HG03280 (cell line): ENCODE measurements at regions not wholly inside any gene's neighbourhood (a gene's known extent, or its start where the extent isn't known, plus 50 kb on each side); places are given as distances from the start of the nearest gene placed in this dataset.
"Not testable (repeated sequence)": the region's sequence is repeated elsewhere in the genome, so short reads cannot be mapped to it uniquely, and the experiment has no call there.

Source experiments
- ATAC-seq: cut with Tn5 transposase; IDR thresholded peaks from one replicate; pipeline ENCODE4 v1.9.1; 2021; ENCODE audit warnings: mild to moderate bottlenecking, moderate library complexity; ENCODE audit not compliant: unreplicated experiment

DNA sequence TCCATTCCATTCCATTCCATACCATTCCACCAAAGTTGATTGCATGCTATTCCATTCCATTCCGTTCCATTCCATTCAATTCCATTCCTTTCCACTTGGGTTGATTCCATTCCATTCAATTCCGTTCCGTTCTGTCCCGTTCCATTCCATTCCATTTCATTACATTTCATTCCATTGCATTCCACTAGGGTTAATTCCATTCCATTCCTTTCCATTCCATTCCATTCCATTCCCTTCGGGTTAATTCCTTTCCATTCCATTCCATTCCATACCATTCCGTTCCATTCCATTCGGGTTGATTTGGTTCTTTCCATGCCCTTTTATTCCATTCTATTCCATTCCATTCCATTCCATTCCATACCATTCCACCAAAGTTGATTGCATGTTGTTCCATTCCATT is 131.9 kb downstream of the CWH43 start:
- not testable (repeated sequence) for ATAC-seq

DNA sequence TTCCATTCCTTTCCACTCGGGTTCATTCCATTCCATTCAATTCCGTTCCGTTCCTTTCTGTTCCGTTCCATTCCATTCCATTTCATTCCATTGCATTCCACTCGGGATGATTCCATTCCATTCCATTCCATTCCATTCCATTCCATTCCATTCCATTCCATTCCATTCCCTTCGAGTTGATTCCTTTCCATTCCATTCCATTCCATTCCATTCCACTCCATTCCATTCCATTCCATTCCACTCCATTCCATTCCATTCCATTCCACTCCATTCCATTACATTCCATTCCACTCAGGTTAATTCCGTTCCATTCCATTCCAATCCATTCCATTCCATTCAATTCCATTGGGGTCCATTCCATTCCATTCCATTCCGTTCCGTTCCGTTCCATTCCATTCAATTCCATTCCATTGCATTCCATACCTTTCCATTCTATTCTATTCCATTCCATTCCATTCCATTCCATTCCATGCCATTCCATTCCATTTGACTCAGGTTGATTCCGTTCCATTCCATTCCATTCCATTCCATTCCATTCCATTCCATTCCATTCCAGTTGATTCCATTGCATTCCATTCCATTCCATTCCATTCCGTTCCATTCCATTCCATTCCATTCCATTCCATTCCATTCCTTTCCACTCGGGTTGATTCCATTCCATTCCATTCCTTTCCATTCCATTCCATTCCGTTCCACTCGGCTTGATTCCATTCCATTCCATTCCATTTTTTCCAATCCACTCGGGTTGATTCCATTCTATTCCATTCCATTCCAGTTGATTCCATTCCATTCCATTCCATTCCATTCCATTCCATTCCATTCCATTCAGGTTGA is 132.5 kb downstream of the CWH43 start:
- peak; percentile 55 for ATAC-seq

DNA sequence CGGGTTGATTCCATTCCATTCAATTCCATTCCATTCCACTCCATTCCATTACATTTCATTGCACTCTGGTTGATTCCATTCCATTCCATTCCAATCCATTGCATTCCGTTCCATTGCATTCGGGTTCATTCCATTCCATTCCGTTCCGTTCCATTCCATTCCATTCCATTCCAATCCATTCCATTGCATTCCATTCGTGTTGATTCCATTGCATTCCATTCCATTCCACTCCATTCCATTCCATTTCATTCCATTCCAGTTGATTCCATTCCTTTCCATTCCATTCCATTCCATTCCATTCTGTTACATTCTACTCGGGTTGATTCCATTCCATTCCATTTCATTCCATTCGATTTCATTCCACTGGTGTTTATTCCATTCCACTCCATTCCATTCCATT is 133.3 kb downstream of the CWH43 start:
- ATAC-seq: peak; percentile 5

DNA sequence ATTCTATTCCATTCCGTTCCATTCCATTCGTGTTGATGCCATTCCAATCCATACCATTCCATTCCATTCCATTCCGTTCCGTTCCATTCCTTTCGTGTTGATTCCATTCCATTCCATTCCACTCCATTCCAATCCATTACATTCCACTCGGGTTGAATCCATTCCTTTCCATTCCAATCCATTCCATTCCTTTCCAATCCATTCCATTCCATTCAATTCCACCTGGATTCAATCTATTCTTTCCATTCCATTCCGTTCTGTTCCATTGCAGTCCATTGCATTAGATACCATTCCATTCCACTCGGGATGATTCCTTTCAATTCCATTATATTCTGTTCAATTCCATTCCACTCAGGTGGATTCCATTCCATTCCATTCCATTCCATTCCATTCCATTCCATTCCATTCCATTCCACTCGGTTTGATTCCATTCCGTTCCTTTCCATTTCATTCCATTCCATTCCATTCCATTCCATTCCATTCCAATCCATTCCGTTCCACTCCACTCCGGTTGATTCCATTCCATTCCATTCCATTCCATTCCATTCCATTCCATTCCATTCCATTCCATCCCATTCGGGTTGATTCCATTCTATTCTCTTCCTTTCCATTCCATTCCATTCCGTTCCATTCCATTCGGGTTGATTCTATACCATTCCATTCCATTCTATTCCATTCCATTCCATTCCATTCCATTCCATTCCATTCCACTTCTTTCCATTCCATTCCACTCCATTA is 134.1 kb downstream of the CWH43 start:
- not testable (repeated sequence) for ATAC-seq

DNA sequence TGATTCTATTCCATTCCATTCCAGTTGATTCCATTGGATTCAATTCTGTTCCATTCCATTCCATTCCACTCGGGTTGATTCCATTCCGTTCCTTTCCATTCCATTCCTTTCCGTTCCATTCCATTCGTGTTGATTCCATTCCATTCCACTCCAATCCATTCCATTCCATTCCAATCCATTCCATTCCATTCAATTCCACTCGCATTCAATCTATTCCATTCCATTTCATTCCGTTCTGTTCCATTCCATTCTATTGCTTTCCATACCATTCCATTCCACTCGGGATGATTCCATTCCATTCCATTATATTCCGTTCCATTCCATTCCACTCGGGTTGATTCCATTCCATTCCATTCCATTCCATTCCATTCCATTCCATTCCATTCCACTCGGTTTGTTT is 134.7 kb downstream of the CWH43 start:
- ATAC-seq: not testable (repeated sequence)

DNA sequence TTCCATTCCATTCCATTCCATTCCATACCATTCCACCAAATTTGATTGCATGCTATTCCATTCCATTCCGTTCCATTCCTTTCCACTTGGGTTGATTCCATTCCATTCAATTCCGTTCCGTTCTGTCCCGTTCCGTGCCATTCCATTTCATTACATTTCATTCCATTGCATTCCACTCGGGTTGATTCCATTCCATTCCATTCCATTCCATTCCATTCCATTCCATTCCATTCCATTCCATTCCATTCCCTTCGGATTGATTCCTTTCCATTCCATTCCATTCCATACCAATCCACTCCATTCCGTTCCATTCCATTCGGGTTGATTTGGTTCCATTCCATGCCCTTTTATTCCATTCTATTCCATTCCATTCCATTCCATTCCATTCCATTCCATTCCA is 140.4 kb downstream of the CWH43 start:
- ATAC-seq: not testable (repeated sequence)

DNA sequence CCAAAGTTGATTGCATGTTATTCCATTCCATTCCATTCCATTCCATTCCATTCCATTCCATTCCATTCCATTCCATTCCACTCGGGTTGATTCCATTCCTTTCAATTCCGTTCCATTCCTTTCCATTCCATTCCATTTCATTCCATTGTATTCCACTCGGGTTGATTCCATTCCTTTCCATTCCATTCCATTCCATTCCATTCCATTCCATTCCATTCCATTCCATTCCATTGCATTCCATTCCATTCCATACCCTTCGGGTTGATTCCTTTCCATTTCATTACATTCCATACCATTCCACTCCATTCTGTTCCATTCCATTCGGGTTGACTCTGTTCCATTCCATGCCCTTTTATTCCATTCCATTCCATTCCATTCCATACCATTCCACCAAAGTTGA is 140.8 kb downstream of the CWH43 start:
- not testable (repeated sequence) for ATAC-seq

DNA sequence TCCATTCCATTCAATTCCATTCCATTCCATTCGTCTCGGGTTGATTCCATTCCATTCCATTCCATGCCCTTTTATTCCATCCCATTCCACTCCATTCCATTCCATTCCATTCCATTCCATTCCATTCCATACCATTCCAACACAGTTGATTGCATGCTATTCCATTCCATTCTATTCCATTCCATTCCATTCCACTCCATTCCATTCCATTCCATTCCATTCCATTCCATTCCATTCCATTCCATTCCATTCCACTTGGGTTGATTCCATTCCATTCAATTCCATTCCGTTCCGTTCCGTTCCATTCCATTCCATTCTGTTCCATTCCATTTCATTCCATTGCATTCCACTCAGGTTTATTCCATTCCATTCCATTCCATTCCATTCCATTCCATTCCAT is 143.3 kb downstream of the CWH43 start:
- ATAC-seq: not testable (repeated sequence)

DNA sequence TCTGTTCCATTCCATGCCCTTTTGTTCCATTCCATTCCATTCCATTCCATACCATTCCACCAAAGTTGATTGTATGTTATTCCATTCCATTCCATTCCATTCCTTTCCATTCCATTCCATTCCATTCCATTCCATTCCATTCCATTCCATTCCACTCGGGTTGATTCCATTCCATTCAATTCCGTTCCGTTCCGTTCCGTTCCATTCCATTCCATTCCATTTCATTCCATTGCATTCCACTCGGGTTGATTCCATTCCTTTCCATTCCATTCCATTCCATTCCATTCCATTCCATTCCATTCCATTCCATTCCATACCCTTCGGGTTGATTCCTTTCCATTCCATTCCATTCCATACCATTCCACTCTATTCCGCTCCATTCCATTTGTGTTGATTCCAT is 143.8 kb downstream of the CWH43 start:
- ATAC-seq: not testable (repeated sequence)

DNA sequence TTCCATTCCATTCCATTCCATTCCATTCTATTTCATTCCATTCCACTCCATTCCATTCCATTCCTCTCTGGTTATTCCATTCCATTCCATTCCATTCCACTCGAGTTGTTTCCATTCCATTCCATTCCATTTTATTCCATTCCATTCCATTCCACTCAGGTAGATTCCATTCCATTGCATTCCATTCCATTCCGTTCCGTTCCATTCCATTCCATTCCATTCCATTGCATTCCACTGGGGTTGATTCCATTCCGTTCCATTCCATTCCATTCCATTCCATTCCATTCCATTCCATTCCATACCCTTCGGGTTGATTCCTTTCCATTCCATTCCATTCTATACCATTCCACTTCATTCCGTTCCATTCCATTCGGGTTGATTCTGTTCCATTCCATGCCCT is 144.6 kb downstream of the CWH43 start:
- ATAC-seq: not testable (repeated sequence)

DNA sequence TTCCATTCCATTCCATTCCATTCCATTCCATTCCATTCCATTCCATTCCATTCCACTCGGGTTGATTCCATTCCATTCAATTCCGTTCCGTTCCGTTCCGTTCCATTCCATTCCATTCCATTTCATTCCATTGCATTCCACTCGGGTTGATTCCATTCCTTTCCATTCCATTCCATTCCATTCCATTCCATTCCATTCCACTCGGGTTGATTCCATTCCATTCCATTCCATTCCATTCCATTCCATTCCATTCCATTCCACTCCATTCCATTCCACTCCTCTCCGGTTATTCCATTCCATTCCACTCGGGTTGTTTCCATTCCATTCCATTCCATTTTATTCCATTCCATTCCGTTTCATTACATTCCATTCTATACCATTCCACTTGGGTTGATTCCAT is 151.0 kb downstream of the CWH43 start:
- peak; percentile 60 for ATAC-seq

DNA sequence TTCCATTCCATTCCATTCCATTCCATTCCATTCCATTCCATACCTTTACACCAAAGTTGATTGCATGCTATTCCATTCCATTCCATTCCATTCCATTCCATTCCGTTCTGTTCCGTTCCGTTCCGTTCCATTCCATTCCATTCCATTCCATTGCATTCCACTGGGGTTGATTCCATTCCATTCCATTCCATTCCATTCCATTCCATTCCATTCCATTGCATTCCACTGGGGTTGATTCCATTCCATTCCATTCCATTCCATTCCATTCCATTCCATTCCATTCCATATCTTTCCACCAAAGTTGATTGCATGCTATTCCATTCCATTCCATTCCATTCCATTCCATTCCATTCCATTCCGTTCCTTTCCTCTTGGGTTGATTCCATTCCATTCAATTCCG is 151.9 kb downstream of the CWH43 start:
- ATAC-seq: not testable (repeated sequence)

DNA sequence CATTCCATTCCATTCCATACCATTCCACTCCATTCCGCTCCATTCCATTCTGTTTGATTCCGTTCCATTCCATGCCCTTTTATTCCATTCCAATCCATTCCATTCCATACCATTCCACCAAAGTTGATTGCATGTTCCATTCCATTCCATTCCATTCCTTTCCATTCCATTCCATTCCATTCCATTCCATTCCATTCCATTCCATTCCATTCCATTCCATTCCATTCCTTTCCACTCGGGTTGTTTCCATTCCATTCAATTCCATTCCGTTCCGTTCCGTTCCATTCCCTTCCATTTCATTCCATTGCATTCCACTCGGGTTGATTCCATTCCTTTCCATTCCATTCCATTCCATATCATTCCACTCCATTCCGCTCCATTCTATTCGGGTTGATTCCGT is 152.7 kb downstream of the CWH43 start:
- ATAC-seq: not testable (repeated sequence)

DNA sequence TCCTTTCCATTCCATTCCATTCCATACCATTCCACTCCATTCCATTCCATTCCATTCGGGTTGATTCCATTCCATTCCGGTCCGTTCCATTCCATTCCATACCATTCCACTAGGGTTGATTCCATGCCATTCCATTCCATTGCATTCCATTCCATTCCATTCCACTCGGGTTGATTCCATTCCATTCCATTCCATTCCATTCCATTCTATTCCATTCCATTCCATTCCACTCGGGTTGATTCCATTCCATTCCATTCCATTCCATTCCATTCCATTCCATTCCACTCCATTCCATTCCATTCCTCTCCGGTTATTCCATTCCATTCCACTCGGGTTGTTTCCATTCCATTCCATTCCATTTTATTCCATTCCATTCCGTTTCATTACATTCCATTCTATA is 153.4 kb downstream of the CWH43 start:
- peak; percentile 48 for ATAC-seq

DNA sequence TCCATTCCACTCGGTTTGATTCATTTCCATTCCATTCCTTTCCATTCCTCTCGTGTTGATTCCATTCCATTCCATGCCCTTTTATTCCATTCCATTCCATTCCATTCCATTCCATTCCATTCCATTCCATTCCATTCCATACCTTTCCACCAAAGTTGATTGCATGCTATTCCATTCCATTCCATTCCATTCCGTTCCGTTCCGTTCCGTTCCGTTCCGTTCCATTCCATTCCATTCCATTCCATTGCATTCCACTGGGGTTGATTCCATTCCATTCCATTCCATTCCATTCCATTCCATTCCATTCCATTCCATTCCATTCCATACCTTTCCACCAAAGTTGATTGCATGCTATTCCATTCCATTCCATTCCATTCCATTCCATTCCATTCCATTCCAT is 154.3 kb downstream of the CWH43 start:
- not testable (repeated sequence) for ATAC-seq

DNA sequence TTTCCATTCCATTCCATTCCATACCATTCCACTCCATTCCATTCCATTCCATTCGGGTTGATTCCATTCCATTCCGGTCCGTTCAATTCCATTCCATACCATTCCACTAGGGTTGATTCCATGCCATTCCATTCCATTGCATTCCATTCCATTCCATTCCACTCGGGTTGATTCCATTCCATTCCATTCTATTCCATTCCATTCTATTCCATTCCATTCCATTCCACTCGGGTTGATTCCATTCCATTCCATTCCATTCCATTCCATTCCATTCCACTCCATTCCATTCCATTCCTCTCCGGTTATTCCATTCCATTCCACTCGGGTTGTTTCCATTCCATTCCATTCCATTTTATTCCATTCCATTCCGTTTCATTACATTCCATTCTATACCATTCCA is 155.9 kb downstream of the CWH43 start:
- not testable (repeated sequence) for ATAC-seq

DNA sequence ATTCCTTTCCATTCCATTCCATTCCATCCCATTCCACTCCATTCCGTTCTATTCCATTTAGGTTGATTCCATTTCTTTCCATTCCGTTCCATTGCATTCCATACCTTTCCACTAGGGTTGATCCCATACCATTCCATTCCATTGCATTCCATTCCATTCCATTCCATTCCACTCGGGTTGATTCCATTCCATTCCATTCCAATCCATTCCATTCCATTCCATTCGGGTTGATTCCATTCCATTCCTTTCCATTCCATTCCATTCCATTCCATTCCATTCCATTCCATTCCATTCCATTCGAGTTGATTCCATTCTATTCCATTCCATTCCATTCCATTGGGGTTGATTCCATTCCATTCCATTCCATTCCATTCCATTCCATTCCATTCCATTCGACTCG is 161.1 kb downstream of the CWH43 start:
- ATAC-seq: peak; percentile 47

DNA sequence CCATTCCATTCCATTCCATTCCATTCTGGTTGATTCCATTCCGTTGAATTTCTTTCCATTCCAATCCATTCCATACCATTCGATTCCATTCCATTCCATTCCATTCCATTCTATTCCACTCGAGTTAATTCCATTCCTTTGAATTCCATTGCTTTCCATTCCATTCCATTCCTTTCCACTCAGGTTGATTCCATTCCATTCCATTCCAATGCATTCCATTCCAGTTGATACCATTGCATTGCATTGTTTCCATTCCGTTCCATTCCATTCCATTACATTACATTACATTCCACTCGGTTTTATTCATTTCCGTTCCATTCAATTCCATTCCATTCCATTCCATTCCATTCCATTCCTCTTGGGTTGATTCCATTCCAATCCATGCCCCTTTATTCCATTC is 161.5 kb downstream of the CWH43 start:
- not testable (repeated sequence) for ATAC-seq

DNA sequence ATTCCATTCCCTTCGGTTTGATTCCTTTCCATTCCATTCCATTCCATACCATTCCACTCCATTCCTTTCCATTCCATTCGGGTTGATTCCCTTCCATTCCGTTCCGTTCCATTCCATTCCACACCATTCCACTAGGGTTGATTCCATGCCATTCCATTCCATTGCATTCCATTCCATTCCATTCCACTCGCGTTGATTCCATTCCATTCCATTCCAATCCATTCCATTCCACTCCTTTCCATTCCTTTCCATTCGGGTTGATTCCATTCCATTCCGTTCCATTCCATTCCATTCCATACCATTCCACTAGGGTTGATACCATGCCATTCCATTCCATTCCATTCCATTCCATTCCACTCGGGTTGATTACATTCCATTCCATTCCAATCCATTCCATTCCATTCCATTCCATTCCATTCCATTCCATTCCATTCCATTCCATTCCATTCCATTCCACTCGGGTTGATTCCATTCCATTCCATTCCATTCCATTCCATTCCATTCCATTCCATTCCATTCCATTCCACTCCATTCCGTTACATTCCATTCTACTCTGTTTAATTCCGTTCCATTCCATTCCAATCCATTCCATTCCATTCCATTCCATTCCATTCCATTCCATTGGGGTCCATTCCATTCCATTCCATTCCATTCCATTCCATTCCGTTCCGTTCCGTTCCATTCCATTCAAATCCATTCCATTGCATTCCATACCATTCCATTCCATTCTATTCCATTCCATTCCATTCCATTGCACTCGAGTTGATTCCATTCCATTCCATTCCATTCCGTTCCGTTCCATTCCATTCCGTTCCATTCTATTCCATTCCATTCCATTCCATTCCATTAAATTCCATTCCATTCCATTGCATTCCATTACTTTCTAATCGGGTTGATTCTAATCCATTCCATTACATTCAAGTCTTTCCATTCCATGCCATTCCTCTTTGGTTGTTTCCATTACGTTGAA is 163.2 kb downstream of the CWH43 start:
- ATAC-seq: peak; percentile 74

DNA sequence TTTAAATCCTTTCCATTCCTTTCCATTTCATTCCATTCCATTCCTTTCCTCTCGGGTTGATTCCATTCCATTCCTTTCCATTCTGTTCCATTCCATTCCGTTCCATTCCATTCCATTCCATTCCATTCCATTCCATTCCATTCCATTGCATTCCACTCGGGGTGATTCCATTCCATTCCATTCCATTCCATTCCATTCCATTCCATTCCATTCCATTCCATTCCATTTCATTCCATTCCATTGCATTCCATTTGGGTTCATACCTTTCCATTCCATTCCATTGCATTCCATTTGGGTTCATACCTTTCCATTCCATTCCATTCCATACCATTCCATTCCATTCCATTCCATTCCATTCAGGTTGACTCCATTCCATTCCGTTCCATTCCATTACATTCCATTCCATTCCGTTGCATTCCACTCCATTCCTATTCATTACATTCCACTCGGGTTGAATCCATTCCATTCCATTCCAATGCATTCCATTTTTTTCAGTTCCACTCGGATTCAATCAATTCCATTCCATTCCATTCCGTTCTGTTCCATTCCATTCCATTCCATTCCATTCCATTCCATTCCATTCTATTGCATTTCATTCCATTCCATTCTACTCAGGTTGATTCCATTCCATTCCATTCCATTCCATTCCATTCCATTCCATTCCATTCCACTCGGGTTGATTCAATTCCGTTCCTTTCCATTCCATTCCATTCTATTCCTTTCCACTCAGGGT is 164.4 kb downstream of the CWH43 start:
- not testable (repeated sequence) for ATAC-seq
